PC-9 (cell line): ENCODE measurements at regions not wholly inside any gene's neighbourhood (a gene's known extent, or its start where the extent isn't known, plus 50 kb on each side); places are given as distances from the start of the nearest gene placed in this dataset.

Source experiments
- EZH2 ChIP-seq: fragments of 200-600 bp; sonication (generic); IDR thresholded peaks from 2 replicates; pipeline ENCODE4 v1.8.0; 2017; ENCODE audit warnings: antibody characterized with exemption, low read depth
- TF ChIP-seq, protein P1 (sequence below): fragments of 200-600 bp; sonication (generic); conservative IDR thresholded peaks from 2 replicates; pipeline ENCODE4 v1.6.1; 2017; ENCODE audit warnings: mixed run types, antibody characterized with exemption, mild to moderate bottlenecking, moderate library complexity

GRCh38 chr10:85228726-85229125, 900.3 kb downstream of the CCSER2 start:
- TF ChIP-seq, protein P1, sequence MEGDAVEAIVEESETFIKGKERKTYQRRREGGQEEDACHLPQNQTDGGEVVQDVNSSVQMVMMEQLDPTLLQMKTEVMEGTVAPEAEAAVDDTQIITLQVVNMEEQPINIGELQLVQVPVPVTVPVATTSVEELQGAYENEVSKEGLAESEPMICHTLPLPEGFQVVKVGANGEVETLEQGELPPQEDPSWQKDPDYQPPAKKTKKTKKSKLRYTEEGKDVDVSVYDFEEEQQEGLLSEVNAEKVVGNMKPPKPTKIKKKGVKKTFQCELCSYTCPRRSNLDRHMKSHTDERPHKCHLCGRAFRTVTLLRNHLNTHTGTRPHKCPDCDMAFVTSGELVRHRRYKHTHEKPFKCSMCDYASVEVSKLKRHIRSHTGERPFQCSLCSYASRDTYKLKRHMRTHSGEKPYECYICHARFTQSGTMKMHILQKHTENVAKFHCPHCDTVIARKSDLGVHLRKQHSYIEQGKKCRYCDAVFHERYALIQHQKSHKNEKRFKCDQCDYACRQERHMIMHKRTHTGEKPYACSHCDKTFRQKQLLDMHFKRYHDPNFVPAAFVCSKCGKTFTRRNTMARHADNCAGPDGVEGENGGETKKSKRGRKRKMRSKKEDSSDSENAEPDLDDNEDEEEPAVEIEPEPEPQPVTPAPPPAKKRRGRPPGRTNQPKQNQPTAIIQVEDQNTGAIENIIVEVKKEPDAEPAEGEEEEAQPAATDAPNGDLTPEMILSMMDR = no peak
- no peak for TF ChIP-seq EZH2
